H1 (cell line): ENCODE measurements at regions not wholly inside any gene's neighbourhood (a gene's known extent, or its start where the extent isn't known, plus 50 kb on each side); places are given as distances from the start of the nearest gene placed in this dataset.

Source experiments
- CTCF ChIA-PET: fragments of 300-600 bp; sonication (Branson Sonifier 250); formaldehyde crosslinking; loops from one replicate; lab custom pipeline; 2021; ENCODE audit not compliant: partially characterized antibody; lab: Charles Lee
- POLR2A ChIA-PET: fragments of 300-600 bp; sonication (Branson Sonifier 250); formaldehyde crosslinking; loops from one replicate; lab custom pipeline; 2021; ENCODE audit warnings: inconsistent platforms; ENCODE audit not compliant: partially characterized antibody; lab: Charles Lee
- DNase-seq, 2 experiments: peaks; one replicate each; pipeline versions ENCODE4 v3.0.0 to v3.0.0-alpha.2; 2010 to 2022; ENCODE audit warnings: low spot score in 2 of 2, low read depth in 1 of 2, mixed read lengths in 1 of 2
- FAIRE-seq: peaks from 2 replicates; lab custom pipeline; 2011; peaks lifted over from hg19 to GRCh38; lab: Jason Lieb, UNC
- H2AFZ ChIP-seq: 2 replicates; pipeline ENCODE4 v1.8.1; 2012; ENCODE audit warnings: low read length, inconsistent platforms
- H2AK5ac ChIP-seq: 2 replicates; pipeline ENCODE4 v1.6.1; 2013; ENCODE audit warnings: low read depth, low read length
- H2BK120ac ChIP-seq: replicated peaks from 2 replicates; pipeline ENCODE3; 2013; ENCODE audit warnings: low read depth, low read length, inconsistent platforms
- H2BK12ac ChIP-seq: 2 replicates; pipeline ENCODE4 v1.6.1; 2013; ENCODE audit warnings: low read depth, low read length
- H2BK15ac ChIP-seq: 2 replicates; pipeline ENCODE4 v1.6.1; 2013; ENCODE audit warnings: low read length
- H2BK20ac ChIP-seq: 2 replicates; pipeline ENCODE4 v1.6.1; 2013; ENCODE audit warnings: low read length
- H2BK5ac ChIP-seq: 2 replicates; pipeline ENCODE4 v1.6.1; 2013; ENCODE audit warnings: low read depth, low read length
- H3K14ac ChIP-seq: 2 replicates; pipeline ENCODE4 v1.6.1; 2013; ENCODE audit warnings: inconsistent platforms; ENCODE audit not compliant: insufficient read length
- H3K18ac ChIP-seq: 2 replicates; pipeline ENCODE4 v1.6.1; 2013; ENCODE audit warnings: low read length; ENCODE audit errors: extremely low read depth
- H3K23ac ChIP-seq: 2 replicates; pipeline ENCODE4 v1.6.1; 2013; ENCODE audit warnings: inconsistent platforms; ENCODE audit not compliant: insufficient read length
- H3K23me2 ChIP-seq: 2 replicates; pipeline ENCODE4 v1.6.1; 2013; ENCODE audit warnings: low read depth, low read length
- H3K27ac ChIP-seq: 2 replicates; pipeline ENCODE4 v1.6.1; 2011; ENCODE audit warnings: low read depth, low read length, inconsistent platforms
- H3K27me3 ChIP-seq, 4 experiments: replicated peaks in 1 of 4; 1 replicate in 1 of 4; 2 replicates in 3 of 4; pipeline versions ENCODE4 v1.6.1 to v1.8.1; 2011 to 2013; ENCODE audit warnings: low read length in 3 of 4, mild to moderate bottlenecking in 3 of 4, inconsistent platforms in 2 of 4, mixed read lengths in 2 of 4, moderate library complexity in 1 of 4; ENCODE audit not compliant: control insufficient read depth in 3 of 4, insufficient read depth in 3 of 4; ENCODE audit errors: extremely low read depth in 1 of 4
- H3K36me3 ChIP-seq, 4 experiments: 2 replicates each; pipeline versions ENCODE4 v1.6.1 to v1.8.1; 2011 to 2013; ENCODE audit warnings: mild to moderate bottlenecking in 4 of 4, low read length in 3 of 4, moderate library complexity in 2 of 4, control low read depth in 1 of 4, inconsistent platforms in 1 of 4; ENCODE audit not compliant: insufficient read depth in 4 of 4, control insufficient read depth in 2 of 4
- H3K4ac ChIP-seq: replicated peaks from 2 replicates; pipeline ENCODE3; 2013; ENCODE audit warnings: low read length, low read depth, mixed read lengths, inconsistent platforms; ENCODE audit not compliant: insufficient read length
- H3K4me1 ChIP-seq, 4 experiments: replicated peaks in 1 of 4; 1 replicate in 1 of 4; 2 replicates in 3 of 4; pipeline versions ENCODE4 v1.6.1 to v1.8.1; 2011 to 2013; ENCODE audit warnings: low read length in 3 of 4, inconsistent platforms in 2 of 4, mixed read lengths in 1 of 4; ENCODE audit not compliant: insufficient read depth in 4 of 4, control insufficient read depth in 3 of 4
- H3K4me2 ChIP-seq, 2 experiments: 2 replicates each; pipeline versions ENCODE4 v1.6.1 to v1.8.1; 2011 to 2013; ENCODE audit warnings: low read depth in 2 of 2, low read length in 2 of 2, control low read depth in 1 of 2, inconsistent platforms in 1 of 2, mild to moderate bottlenecking in 1 of 2; ENCODE audit not compliant: insufficient read depth in 1 of 2
- H3K4me3 ChIP-seq, 4 experiments: fragments of 200-600, 300-600 bp in 1 of 4; sonication (generic), shearing (Covaris generic), sonication (Bioruptor Twin) in 1 of 4; 2 replicates each; pipeline versions ENCODE4 v1.5.1 to v1.8.1; 2011 to 2016; ENCODE audit warnings: low read length in 4 of 4, low read depth in 3 of 4, control low read depth in 2 of 4, inconsistent platforms in 2 of 4, mild to moderate bottlenecking in 2 of 4, mixed read lengths in 1 of 4, moderate library complexity in 1 of 4; ENCODE audit not compliant: insufficient read depth in 2 of 4; ENCODE audit errors: extremely low read depth in 1 of 4
- H3K56ac ChIP-seq: replicated peaks from 2 replicates; pipeline ENCODE3; 2013; ENCODE audit warnings: low read depth, mild to moderate bottlenecking, mixed read lengths, low read length, inconsistent platforms; ENCODE audit not compliant: insufficient read length
- H3K79me1 ChIP-seq: 2 replicates; pipeline ENCODE4 v1.6.1; 2013; ENCODE audit warnings: low read depth, low read length, control low read depth
- H3K79me2 ChIP-seq, 2 experiments: 2 replicates each; pipeline versions ENCODE4 v1.6.1 to v1.8.1; 2012 to 2013; ENCODE audit warnings: low read length in 2 of 2, mild to moderate bottlenecking in 2 of 2, inconsistent platforms in 1 of 2; ENCODE audit not compliant: insufficient read depth in 2 of 2, control insufficient read depth in 1 of 2
- H3K9ac ChIP-seq, 4 experiments: replicated peaks in 1 of 4; 1 replicate in 1 of 4; 2 replicates in 3 of 4; pipeline versions ENCODE4 v1.6.1 to v1.8.1; 2011 to 2013; ENCODE audit warnings: low read depth in 3 of 4, low read length in 3 of 4, control low read depth in 2 of 4, mild to moderate bottlenecking in 2 of 4, moderate library complexity in 2 of 4, inconsistent platforms in 1 of 4; ENCODE audit errors: extremely low read depth in 1 of 4
- H3K9me3 ChIP-seq, 2 experiments: 2 replicates each; pipeline versions ENCODE4 v1.6.1 to v1.8.1; 2012 to 2013; ENCODE audit warnings: mild to moderate bottlenecking in 2 of 2, moderate library complexity in 2 of 2, control low read depth in 1 of 2, inconsistent platforms in 1 of 2, low read depth in 1 of 2, low read length in 1 of 2, mixed read lengths in 1 of 2; ENCODE audit not compliant: insufficient read depth in 2 of 2
- H4K20me1 ChIP-seq, 2 experiments: replicated peaks in 1 of 2; 2 replicates each; pipeline versions ENCODE3 to v1.8.1; 2011 to 2013; ENCODE audit warnings: inconsistent platforms in 2 of 2, low read length in 2 of 2, mild to moderate bottlenecking in 1 of 2; ENCODE audit not compliant: insufficient read depth in 2 of 2, control insufficient read depth in 1 of 2
- H4K5ac ChIP-seq: 2 replicates; pipeline ENCODE4 v1.6.1; 2013; ENCODE audit warnings: low read length, low read depth, mixed read lengths, inconsistent platforms; ENCODE audit not compliant: insufficient read length
- H4K8ac ChIP-seq: 2 replicates; pipeline ENCODE4 v1.8.0; 2013; ENCODE audit warnings: mild to moderate bottlenecking, moderate library complexity, low read length, inconsistent platforms; ENCODE audit not compliant: insufficient read depth; ENCODE audit errors: extremely low read depth
- H4K91ac ChIP-seq: replicated peaks from 2 replicates; pipeline ENCODE3; 2013; ENCODE audit warnings: low read length, mixed read lengths, inconsistent platforms; ENCODE audit not compliant: insufficient read length
- CHD1 ChIP-seq: IDR thresholded peaks from 2 replicates; pipeline ENCODE4 v1.6.1; 2012; ENCODE audit warnings: low read depth, low read length, improper control_type of control experiment
- CHD7 ChIP-seq: fragments of 300-600 bp; sonication (generic); IDR thresholded peaks from 2 replicates; pipeline ENCODE4 v1.7.1; 2012; ENCODE audit warnings: low read length, moderate library complexity, mild to moderate bottlenecking, inconsistent platforms; ENCODE audit not compliant: insufficient replicate concordance

- Histone ChIP-seq H2AK5ac (no peak overlapping the region), H4K8ac (no peak overlapping the region), H4K91ac (no peak overlapping the region), H3K18ac (no peak overlapping the region), H3K4me1 (no peaks in the 10 kb centered on the region), H3K9me3 (no peaks in the 10 kb centered on the region), H3K79me1 (no peaks in the 10 kb centered on the region), H3K14ac (no peak overlapping the region), H3K4me3 (no peak overlapping the region), H2BK12ac (no peak overlapping the region), H3K4ac (no peak overlapping the region), H3K23me2 (no peaks in the 10 kb centered on the region), H2BK120ac (no peak overlapping the region), H3K36me3 (no peaks in the 10 kb centered on the region), H3K27me3 (no peaks in the 10 kb centered on the region), H2BK20ac (no peak overlapping the region), H3K27ac (no peak overlapping the region), H3K79me2 (no peaks in the 10 kb centered on the region), H2AFZ (no peak overlapping the region), H3K9ac (no peak overlapping the region), H4K5ac (no peak overlapping the region), H4K20me1 (no peaks in the 10 kb centered on the region), H2BK5ac (no peak overlapping the region), H2BK15ac (no peak overlapping the region), H3K56ac (no peak overlapping the region), H3K23ac (no peak overlapping the region), H3K4me2 (no peak overlapping the region)
- no peak for FAIRE-seq
- CTCF ChIA-PET, result interaction anchor here (0.5 to 1.0 kb wide), 3 partner anchors 14 to 175 kb away, joined by 3 read pairs; no protein-coding TSS in a partner anchor
- POLR2A ChIA-PET, result no interaction called here
- DNase-seq, result no peak
- TF ChIP-seq CHD1, result no peak
- TF ChIP-seq CHD7, result no peak
Measured at GRCh38 chr7:109336531-109336930, 766.9 kb downstream of the DNAJB9 start.
